GM20431 (cell line): ENCODE measurements at regions not wholly inside any gene's neighbourhood (a gene's known extent, or its start where the extent isn't known, plus 50 kb on each side); places are given as distances from the start of the nearest gene placed in this dataset.

ENCODE experiments used
- in situ Hi-C: fragments of 300-500 bp; cut with MseI, MboI; formaldehyde crosslinking; loops from one replicate; pipeline ENCODE4 v1.15.0; 2020; ENCODE audit warnings: low sequenced_read_pairs; ENCODE audit not compliant: unreplicated experiment

DNA sequence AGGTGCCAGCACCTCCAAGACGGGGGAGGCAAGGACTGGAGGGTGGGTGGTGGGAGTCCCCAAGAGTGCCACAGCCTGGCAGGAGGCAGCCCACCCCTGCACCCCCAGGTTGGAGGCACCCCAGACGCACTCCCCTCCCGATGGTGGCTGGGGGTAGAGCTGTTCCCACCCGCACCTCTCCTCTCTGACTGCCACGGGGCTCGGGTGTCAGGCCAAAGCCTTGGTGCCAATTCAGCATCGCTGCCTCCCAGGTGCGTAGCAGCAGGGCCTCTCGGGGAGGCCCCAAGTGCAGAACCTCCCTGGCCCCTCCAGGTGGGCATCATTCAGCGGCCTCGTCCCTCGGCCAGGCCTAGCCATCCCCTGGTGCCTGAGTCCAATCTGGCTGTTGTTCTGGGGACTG, 81.1 kb downstream of the ENGASE start:
- in situ Hi-C loops: no loop called here

DNA sequence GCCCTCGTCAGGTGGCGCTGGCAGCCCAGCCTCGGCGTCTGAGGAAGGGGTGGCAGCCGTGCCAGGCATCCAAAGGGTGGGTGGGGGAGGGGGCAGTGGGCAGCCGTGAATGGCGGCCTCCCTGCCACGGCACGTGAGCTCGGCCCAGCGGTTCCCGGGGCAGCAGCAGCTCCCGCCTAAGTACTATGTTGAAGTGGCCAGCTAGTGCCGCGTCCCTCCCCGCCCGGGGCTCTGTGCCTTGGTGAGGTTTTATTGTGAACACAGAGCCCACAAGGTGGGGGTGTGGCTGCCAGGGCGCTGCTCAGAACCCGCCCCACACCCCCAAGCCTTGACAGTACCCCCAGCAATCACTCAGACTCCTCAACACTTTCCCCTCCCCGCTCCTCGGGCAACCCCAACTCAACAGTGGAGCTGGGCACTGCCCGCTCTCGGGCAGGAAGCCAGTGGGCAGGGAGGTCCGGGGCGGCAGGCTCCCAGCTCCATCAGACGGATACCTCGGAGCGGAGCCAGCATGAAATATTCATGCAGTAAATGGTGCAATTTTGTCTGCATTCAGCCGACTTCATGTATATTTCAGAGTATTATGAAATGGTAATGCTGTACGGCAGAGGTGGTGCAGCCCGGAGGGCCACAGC, 80.4 kb downstream of the ENGASE start:
- in situ Hi-C loops: no loop called here

DNA sequence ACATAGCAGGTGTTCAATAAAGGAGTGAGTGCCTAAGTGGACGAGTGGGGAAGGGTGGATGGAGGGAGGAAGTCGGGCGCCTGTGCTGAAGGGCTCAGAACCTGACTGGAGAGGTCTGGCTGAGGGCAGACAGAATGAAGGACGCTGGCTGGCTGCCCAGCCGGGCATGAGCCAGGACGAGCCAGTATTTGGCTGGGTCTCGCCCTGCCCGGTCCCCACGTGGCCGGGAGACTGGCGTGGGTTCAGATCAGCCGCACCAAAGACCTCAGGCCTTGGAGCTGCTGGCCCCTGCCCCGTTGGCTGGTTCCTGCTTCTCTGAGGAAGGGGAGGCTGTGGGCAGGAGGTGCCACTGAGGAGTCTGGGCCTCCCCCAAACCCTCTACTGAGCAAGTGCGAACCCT, 79.8 kb downstream of the ENGASE start:
- in situ Hi-C loops: no loop called here

DNA sequence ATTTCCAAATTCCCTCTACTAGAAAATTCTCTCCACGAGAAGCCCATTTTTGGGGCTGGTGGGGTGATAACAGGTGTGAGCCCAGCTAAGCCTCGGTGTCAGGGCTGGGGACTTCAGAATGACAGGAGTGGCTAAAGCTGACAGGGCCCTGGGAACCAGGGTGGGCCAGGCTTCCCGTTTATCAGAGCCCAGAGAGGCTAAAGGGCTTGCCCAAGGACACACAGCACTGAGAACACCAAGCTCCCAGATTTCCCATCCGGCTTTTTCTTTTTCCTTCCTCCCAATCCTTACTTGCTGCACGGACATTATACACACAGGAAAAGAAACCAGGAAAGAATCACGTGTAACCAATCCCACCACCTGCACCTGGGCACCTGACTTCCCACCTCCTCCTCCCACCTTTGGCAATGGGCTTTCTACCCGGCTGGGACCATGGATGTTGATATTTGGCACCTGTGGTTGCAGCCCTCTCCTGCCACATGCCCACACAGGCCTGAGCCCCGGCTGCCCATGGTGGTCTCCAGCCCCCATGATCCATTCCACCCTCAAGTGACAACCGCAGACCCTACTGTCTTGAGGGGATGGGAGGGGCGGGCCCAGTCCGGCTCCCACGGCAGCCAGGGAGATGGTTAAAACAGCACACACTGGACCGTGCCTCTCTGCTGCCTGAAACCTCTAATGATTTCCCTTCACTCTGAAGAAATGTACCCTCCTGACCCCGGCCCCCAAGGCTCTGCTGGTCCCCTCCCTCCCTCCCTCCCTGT, 78.9 kb downstream of the ENGASE start:
- in situ Hi-C loops: no loop called here

DNA sequence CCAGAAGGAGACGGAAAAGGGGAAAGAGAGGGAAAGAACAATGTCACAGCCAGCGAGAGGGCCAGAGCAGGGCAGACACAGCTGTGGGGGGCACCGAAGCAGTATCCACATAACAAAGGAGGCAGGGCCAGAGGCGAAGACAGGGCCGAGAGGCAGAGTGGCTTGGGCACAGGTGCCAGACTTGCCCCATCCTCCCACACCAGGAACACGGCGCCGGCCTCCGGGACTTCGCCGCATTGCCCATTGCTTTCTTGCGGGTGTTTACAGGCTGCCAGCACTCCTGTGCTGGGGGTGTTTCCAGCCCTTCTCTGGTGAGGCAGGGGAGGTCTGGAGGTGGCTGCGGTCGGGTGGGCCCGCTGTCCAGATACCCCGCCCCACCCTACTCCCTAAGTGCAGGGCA, 78.0 kb downstream of the ENGASE start:
- in situ Hi-C loops: no loop called here

DNA sequence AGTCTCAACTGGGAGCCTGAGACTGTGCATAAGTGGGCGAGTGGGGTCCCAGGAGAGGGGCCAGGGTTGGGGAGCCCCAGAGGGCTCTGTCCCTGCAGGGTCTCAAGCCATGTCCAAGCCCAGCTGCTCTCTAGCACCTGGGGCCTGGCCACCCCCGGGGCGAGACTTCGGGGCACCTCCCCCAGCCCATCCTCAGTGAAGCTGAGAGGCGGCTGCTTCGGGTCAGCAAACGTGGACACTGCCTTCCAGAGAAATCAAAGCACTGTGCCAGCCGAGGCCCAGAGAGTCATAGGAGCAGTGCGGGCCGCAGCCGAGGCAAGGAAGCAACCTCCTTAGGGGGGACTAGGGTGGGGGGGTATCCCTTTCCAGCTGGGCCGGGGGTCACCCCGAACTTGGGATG, 77.5 kb downstream of the ENGASE start:
- in situ Hi-C loops: no loop called here

DNA sequence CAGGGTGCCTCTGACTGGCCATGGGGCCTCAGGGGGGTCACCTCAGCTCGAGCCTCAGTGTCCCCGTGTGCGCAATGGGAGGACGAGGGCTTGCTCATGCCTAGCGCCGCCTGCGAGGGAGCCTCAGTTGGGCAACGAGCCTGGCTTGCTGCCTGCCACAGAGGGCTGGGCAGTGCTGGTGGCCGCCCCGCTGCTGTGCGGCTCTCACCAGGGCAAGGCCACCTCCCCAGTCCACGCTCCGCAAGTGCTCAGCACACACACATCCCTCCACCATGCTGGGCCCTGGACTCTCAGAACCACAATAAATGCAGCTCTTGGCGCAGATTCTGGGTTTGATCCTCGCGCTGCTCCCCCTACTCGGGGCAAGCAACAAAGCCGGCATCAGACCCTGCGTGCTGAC, 76.2 kb downstream of the ENGASE start:
- in situ Hi-C loops: no loop called here

DNA sequence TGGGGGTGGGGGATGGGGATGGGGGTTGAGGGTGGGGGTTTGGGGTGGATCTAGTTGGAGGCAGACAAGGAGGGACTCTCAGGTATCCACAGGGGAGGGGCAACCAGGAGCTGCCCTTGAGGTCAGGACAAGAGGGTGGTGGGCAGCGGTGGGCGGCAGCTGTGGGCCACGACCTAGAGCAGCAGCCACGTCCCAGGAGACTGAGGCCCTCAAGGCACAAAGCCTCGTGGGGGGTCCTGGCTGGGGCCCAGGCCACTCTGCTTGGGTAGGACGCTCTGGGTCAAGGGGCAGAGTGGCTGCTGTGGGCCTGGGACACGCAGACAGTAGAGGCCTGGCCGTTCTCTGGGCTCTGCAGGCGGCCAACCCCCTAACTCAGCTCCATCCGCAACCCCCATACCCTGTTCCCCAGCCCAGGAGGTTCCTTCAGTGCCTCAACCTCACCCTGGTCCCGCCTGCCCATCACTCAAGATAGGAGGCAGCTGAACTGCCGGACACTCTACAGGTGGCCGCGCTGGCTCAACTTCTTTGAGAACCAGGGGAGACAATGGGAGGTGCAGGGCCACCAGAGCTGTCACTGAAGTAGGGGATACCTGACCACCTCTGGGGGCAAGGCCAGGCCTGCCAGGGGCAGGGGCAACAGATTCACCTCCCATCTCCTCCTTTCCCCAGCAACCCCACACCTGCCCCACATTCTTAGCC, 75.6 kb downstream of the ENGASE start:
- in situ Hi-C loops: no loop called here

DNA sequence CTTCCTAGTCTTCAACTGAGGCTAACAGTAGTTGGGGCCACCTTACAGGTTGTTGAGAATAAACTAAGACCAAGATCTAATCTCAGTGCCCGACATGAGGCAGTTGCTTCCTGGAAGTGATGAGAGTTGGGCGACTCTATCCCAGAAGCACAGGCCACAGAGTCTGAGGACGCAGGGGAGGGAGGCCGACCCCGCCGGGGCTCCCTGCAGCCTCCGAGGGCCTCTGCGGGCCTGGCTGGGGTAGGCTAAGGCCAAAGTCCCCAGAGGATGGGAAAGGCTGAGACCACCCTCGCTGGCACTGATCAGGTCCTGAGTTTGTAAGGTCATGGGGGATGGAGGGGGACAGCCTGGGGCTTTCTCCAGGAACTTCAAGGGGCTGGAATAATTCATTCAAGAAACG, 74.0 kb downstream of the ENGASE start:
- in situ Hi-C loops: no loop called here

DNA sequence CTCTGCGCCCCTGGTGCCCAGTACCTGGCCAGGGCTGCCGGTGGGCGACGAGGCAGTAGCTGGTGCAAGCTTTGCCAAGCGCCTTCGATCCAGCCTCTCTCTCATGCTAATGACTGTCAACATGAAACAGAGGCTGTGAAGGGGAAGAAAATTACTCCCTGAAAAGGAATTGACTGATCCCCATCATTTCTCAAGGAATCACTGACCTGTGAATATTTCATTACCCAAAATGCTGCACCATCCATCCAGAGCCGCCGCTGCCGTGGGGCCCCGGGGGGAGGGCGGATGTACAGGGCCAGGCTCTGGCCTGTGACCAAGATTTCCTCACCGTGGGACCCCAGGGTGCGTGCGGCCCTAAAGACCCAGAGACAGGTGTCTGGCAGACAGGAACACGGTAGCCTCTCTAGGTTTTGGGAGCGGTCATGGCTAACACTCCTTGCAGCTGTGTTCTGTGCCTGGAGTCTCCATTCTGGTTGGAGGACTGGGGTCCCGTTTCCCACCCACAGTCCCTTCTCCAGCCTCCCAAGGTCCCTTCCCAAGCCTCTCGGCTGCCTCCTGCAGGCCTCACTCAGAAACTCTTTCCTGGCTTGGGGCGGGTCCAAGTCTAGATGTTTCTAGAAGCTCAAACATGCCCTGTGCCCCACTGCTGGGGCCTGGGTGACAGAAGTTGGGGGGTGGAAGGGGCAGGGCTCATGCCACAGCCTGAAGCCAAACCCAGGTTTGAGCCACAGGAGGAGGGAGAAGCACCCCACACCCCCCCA, 73.3 kb downstream of the ENGASE start:
- in situ Hi-C loops: no loop called here

DNA sequence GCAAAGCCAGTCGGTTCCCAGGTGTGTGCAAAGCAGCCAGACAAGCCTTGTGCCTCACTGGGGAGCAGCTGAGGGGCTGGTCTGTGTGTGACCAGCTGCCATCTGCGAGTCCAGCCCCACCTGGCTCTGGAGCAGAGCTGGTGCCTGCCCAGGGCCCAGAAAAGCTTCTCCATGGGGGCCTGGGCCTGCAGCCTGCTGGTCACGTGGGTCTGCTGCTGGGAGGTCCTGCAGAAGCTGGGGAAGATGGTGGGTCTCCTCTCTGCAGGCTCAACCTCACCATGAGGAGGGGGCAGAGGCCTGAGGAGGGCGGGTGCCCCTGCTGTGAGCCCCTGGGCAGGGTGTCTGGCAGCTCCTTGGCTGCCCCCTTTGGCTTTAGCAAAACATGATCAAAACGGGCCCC, 71.9 kb downstream of the ENGASE start:
- in situ Hi-C loops: no loop called here

DNA sequence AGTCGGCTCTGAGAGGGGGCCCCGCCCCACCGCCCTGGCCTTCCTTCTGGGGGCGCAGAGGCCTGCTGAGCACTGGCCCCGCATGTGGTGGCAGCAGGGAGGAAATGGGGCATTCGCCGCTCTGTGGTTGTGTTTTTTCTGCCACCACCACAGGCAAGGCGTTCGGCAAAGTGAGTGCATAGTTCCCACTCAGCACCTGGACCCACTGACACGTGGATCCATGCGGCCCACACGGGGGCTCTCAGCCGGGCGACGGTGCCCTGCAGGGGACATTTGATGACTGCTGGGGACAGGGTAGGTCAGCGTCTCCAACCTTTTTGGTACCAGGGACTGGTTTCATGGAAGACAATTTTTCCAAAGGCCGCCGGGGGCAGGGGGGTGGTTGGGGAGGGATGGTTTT, 70.9 kb downstream of the ENGASE start:
- in situ Hi-C loops: no loop called here

DNA sequence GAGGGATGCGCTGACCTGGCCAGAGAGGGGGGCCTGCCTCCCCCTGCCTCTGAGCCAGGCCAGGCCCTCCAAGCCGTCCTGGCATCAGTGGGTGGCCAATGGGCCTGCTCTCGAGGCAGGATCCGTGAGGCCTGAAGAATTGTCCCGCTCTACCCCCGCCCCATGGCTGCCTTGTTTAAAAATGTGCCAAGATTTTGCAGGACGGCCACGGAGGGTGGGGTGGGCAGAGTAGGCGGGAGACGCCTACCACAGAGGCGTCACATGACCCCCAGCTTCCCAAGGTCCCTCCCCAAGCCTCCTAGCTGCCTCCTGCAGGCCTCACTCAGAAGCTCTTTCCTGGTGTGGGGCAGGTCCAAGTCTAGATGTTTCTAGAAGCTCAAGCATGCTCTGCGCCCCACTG, 69.5 kb downstream of the ENGASE start:
- in situ Hi-C loops: no loop called here

DNA sequence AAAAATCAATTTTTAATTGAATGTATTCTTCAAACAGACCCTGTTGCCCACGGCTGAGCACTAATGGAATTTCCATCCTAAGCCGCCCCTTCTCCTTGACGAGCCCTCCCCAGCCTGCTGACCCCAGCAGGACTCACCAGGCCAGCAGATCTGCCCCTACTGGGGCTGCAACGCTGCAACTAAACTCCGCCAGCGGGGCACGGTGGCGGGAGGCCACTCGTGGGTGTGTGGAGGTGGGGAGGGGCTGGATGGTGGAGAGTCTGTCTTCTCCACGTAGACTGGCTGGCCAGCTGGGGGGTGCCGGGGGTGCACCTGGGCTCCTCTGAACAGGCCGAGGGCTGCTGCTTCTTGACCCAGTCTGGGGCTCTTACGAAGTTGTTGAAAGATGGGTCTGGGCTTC, 67.8 kb downstream of the ENGASE start:
- in situ Hi-C loops: no loop called here

DNA sequence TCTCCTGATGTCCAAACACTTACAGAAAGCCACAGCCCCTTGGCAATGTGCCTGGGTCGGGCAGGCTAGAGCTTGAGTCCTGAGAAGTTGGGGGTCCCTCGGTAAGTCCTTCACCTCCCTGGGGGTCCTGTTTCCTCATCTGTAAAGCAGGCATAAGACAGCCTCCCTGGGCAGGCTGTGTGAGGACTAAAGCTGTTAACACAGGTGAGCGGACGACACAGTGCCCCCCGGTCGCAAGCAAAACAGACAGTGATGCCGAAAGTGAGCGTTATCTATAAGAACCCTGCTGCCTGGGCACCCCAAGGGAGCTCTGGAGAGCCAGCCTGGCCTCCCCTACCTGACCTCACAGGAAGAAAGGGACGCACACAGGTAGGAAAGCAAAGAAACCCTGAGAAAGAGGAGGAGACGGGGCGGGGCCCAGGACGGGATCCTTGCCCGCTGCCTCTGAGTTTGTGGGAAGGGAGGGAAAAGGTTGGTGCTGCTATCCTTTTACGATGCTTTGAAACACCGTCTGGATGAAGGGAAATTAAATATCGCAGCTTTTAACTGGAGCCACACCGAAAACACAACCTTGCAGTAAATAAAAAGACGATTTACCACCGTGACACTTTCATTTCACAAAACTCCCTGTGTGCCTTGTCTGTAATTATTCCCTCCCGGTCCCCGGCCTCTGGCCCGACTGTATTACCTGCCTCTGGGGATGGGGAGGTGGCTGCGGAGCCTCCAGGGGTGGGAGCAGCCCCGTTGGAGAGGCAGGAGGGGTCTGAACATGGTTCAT, 67.1 kb downstream of the ENGASE start:
- in situ Hi-C loops: no loop called here

DNA sequence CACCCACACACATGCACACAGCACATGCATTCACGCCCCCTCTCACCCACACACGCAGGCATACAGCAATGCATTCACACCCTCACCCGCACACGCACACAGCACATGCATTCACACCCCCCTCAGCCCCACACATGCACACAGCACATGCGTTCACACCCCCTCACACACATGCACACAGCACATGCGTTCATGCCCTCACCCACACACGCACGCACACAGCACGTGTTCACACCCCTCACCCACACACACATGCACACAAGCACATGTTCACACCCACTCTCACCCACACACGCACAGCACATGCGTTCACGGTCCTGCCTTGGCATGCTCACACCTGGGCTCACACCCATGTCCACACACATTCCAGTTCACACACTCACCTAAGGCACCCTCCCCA, 64.2 kb downstream of the ENGASE start:
- in situ Hi-C loops: no loop called here

DNA sequence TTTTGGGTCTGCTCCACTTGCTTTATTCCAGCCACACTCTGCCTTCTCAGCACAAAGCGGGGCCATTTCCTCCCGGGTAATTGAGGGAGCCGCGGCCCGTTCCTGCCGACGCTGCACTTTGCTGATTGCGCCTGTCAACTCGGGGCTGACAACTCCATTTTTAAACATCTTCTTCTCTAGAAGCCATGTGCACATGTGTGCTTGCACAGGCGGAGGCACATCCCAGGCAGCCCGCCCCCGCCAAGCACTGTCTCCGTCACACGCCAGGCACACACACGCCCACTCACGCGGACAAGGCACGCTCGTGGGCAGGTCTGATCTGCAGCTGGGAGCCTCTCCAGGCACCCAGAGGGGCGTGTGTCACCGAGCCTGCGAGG, 63.2 kb downstream of the ENGASE start:
- in situ Hi-C loops: no loop called here

DNA sequence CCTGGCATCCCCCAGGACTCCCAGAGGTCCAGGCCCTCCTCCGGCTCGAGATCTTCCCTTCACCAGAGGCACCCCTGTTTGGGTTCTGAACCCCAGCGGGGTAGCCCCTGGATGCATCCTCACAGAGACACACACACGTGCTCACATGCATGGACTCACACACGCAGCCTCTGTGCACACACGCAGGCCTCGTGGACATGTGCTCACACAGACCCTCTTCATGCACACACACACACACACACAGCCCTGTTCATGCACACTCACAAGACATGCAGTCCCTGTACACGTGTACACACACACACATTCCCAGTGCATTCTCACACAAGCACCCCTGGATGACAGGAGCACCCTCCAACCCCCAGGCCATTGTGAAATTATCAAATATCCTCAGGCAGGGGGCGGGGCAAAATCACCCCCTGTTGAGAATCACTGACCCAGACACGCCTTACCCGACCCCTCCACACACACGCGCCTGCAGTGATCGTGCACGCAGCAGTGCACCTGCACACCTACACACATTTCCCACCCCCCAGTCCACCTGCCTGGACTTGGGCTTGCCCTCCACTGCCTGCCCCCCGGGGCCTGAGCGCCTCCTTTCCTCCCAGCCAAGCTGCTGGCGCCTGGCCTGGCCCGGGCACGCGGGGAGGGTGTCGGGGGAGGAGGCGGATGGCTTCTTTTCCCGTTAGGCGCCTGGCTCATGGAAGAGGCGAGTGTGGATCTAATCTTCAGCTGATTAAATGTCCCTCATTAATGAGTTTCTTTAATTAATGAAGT, 62.6 kb downstream of the ENGASE start:
- in situ Hi-C loops: no loop called here

DNA sequence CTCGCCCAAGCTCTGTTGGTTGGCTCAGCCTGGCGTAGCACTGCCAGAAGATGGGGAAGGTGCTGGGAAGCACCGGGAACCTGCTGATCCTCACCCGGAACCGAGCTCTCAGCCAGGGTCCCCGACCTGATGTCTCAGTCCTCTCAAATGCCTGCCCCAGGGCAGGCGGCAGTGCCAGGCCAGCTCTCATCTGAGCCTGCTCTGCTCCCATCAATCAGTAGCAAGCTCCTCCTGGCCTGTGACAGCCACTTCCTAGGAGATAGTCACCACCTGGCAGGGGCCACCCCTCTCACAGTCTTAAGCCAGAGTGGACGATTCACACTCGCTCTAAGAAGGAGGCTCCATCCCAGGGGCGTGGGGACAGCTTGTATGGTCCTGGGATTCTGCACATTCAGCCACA, 62.0 kb downstream of the ENGASE start:
- in situ Hi-C loops: no loop called here
